ENCODE measurements at regions not wholly inside any gene's neighbourhood (a gene's known extent, or its start where the extent isn't known, plus 50 kb on each side); places are given as distances from the start of the nearest gene placed in this dataset.

DNA sequence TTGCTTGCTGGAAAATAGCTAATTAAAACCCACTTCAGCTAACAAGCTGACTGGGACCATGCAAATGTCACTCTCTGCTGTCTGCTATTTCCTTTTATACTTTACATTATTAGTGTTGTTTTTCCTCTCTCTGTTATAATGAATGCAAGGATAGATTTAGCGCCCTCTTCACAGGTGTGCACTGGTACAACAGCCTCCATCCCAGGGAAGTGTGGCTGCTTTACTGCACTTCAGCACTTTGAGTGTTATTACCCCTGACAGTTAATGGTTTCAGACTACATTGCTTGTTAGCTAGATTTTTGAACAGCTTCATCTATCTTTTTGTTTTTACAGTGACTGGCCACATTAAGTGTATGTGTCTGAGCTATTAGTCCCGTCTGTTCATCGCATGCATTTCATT, 405.7 kb downstream of the RNF144B start:
- H3K9me3 ChIP-seq, result no peaks in the 10 kb centered on the region
- TF ChIP-seq, protein P1, sequence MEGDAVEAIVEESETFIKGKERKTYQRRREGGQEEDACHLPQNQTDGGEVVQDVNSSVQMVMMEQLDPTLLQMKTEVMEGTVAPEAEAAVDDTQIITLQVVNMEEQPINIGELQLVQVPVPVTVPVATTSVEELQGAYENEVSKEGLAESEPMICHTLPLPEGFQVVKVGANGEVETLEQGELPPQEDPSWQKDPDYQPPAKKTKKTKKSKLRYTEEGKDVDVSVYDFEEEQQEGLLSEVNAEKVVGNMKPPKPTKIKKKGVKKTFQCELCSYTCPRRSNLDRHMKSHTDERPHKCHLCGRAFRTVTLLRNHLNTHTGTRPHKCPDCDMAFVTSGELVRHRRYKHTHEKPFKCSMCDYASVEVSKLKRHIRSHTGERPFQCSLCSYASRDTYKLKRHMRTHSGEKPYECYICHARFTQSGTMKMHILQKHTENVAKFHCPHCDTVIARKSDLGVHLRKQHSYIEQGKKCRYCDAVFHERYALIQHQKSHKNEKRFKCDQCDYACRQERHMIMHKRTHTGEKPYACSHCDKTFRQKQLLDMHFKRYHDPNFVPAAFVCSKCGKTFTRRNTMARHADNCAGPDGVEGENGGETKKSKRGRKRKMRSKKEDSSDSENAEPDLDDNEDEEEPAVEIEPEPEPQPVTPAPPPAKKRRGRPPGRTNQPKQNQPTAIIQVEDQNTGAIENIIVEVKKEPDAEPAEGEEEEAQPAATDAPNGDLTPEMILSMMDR (IDR thresholded peaks at IDR 0.05), result no peak
- no peaks in the 10 kb centered on the region for H3K4me1 ChIP-seq (ENCODE audit: control insufficient read depth in 1 of 2, insufficient read depth in 1 of 2, low read depth in 1 of 2, low read length in 1 of 2)
- no peaks in the 10 kb centered on the region for H3K27me3 ChIP-seq
- H3K4me3 ChIP-seq (ENCODE audit: low read depth in 1 of 2, low read length in 1 of 2), result no peak overlapping the region
- no peak overlapping the region for H3K27ac ChIP-seq
- H3K36me3 ChIP-seq, result no peaks in the 10 kb centered on the region

DNA sequence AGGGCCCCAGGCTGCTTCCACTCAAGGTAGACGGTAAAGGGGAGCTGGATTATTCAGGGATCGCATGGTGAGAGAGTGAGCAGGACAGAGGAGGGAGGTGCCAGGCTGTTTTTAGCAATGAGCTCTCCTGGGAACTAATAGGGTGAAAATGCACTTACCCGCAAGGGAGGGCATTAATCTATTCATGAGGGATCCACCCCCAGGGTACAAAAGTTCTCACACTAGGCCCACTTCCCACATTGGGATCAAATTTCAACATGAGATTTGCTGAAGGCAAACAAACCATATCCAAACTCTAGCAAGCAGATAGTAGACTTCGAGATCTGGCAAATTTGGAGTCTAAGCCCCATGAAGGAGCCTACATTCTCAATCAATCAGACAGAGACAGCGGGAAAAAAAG, 408.6 kb downstream of the RNF144B start:
- H3K27me3 ChIP-seq, result no peaks in the 10 kb centered on the region
- H3K27ac ChIP-seq, result no peak overlapping the region
- no peaks in the 10 kb centered on the region for H3K9me3 ChIP-seq
- H3K36me3 ChIP-seq, result no peaks in the 10 kb centered on the region
- H3K4me1 ChIP-seq (ENCODE audit: control insufficient read depth in 1 of 2, insufficient read depth in 1 of 2, low read depth in 1 of 2, low read length in 1 of 2), result no peaks in the 10 kb centered on the region
- H3K4me3 ChIP-seq (ENCODE audit: low read depth in 1 of 2, low read length in 1 of 2), result no peak overlapping the region
- TF ChIP-seq, protein P1 (IDR thresholded peaks at IDR 0.05), result no peak

GRCh38 chr6:18820725-18821124, 433.6 kb downstream of the RNF144B start:
- Histone ChIP-seq H3K4me3 (ENCODE audit: low read depth in 1 of 2, low read length in 1 of 2) (no peak overlapping the region), H3K27me3 (no peaks in the 10 kb centered on the region), H3K27ac (no peak overlapping the region), H3K4me1 (ENCODE audit: control insufficient read depth in 1 of 2, insufficient read depth in 1 of 2, low read depth in 1 of 2, low read length in 1 of 2) (no peaks in the 10 kb centered on the region), H3K36me3 (no peaks in the 10 kb centered on the region), H3K9me3 (peaks cover 16% of the 10 kb centered on the region)
- TF ChIP-seq, protein P1 (IDR thresholded peaks at IDR 0.05), result no peak

DNA sequence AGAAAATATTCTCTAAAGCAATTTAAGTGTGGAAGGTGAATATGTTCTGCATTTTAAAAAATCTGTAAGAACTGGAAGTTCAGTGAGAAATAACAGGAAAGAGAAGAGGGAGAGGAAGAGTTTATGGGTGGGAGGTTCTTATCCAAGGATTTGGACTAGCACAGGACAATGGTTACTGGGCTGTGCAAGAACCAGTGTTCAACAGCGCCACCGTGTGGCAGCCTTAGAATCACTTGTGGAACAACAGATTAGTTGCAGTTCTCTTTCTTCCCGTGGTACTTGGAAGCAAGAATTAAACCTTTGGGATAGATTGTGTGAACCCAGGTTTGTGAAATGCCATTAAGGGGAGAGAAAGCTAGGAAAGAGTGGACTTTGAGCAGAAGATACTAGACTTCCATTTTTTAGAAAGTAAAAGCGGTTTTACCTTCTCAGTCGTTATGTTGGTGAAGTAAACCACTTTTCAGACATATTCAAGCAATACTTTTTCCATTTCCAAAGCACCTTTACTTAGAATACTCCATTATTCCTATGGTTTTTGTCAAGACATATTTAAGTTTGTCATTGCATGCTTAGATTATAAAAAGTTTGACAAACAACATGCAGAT, 436.7 kb downstream of the RNF144B start:
- Histone ChIP-seq H3K4me1 (ENCODE audit: control insufficient read depth in 1 of 2, insufficient read depth in 1 of 2, low read depth in 1 of 2, low read length in 1 of 2) (no peaks in the 10 kb centered on the region), H3K9me3 (peaks cover 16% of the 10 kb centered on the region), H3K36me3 (no peaks in the 10 kb centered on the region), H3K4me3 (ENCODE audit: low read depth in 1 of 2, low read length in 1 of 2) (no peak overlapping the region), H3K27ac (no peak overlapping the region), H3K27me3 (no peaks in the 10 kb centered on the region)
- TF ChIP-seq, protein P1 (IDR thresholded peaks at IDR 0.05), result no peak

GRCh38 chr6:18829272-18829870, 442.2 kb downstream of the RNF144B start:
- H3K4me3 ChIP-seq (ENCODE audit: low read depth in 1 of 2, low read length in 1 of 2), result no peak overlapping the region
- H3K27ac ChIP-seq, result no peak overlapping the region
- TF ChIP-seq, protein P1 (IDR thresholded peaks at IDR 0.05), result no peak
- no peaks in the 10 kb centered on the region for H3K4me1 ChIP-seq (ENCODE audit: control insufficient read depth in 1 of 2, insufficient read depth in 1 of 2, low read depth in 1 of 2, low read length in 1 of 2)
- H3K36me3 ChIP-seq, result no peaks in the 10 kb centered on the region
- no peaks in the 10 kb centered on the region for H3K27me3 ChIP-seq
- peaks cover 5% of the 10 kb centered on the region for H3K9me3 ChIP-seq
